Lower lobe of right lung (tissue), 2 donors: ENCODE measurements at regions not wholly inside any gene's neighbourhood (a gene's known extent, or its start where the extent isn't known, plus 50 kb on each side); places are given as distances from the start of the nearest gene placed in this dataset.
A peak's percentile ranks its signal among the peaks of the same experiment; 100 is the strongest.

ENCODE experiments used
- ATAC-seq, 2 donors: fragments of 200-7000 bp; cut with Tn5 transposase; one replicate each; pipeline ENCODE4 v1.9.1; 2020 to 2022; ENCODE audit warnings: mild to moderate bottlenecking in 2 of 2, moderate library complexity in 2 of 2
- DNase-seq: peaks from one replicate; pipeline ENCODE4 v3.0.0-alpha.2; 2020
- H3K27ac ChIP-seq: fragments of 200-600 bp; one replicate; pipeline ENCODE4 v1.8.0; 2022
- H3K27me3 ChIP-seq: fragments of 200-600 bp; one replicate; pipeline ENCODE4 v1.8.0; 2022; ENCODE audit warnings: low read depth
- H3K36me3 ChIP-seq: fragments of 200-600 bp; one replicate; pipeline ENCODE4 v1.8.0; 2022; ENCODE audit warnings: mild to moderate bottlenecking
- H3K4me1 ChIP-seq: fragments of 200-600 bp; one replicate; pipeline ENCODE4 v1.8.0; 2022
- H3K4me3 ChIP-seq: fragments of 200-600 bp; one replicate; pipeline ENCODE4 v1.8.0; 2022; ENCODE audit warnings: mild to moderate bottlenecking
- H3K9me3 ChIP-seq: fragments of 200-600 bp; one replicate; pipeline ENCODE4 v1.8.0; 2022
- intact Hi-C: fragments of 100-400 bp; cut with DNase I; formaldehyde crosslinking; loops from one replicate; pipeline ENCODE4 v1.11.0; 2022
- TF ChIP-seq, protein P1 (sequence below): fragments of 200-600 bp; IDR thresholded peaks from one replicate; pipeline ENCODE4 v1.8.0; 2022; ENCODE audit warnings: antibody characterized with exemption, mild to moderate bottlenecking
- donor health status: DM: no; HTN: yes; CAD: no; lungs with severe emphysema.

DNA sequence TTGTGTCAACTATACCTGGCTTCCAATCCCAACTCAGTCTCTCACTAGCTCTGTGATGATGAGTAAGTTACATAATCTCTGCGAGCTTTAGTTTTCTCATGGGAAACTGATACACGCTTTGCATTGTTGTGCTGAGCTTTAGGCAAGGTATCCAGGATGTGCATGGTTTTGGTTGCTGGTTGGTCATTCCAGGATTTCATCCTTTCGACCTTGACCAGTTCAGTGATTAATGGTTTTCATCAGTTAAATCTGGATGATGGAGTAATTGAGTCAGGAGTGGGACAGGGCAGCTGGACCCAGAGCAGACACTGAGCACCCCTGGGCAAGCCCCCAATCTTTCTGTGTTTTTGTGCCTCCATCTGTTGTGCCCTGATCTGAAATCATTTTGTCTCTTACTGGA lies 417.3 kb upstream of the CADM1 start:
- intact Hi-C loops = no loop called here
- Histone ChIP-seq H3K4me3 (no peak overlapping the region), H3K27ac (no peak overlapping the region), H3K36me3 (no peaks in the 10 kb centered on the region), H3K27me3 (no peaks in the 10 kb centered on the region), H3K9me3 (no peaks in the 10 kb centered on the region), H3K4me1 (no peaks in the 10 kb centered on the region)
- DNase-seq (no peak), ATAC-seq (no peak)
- TF ChIP-seq, protein P1, sequence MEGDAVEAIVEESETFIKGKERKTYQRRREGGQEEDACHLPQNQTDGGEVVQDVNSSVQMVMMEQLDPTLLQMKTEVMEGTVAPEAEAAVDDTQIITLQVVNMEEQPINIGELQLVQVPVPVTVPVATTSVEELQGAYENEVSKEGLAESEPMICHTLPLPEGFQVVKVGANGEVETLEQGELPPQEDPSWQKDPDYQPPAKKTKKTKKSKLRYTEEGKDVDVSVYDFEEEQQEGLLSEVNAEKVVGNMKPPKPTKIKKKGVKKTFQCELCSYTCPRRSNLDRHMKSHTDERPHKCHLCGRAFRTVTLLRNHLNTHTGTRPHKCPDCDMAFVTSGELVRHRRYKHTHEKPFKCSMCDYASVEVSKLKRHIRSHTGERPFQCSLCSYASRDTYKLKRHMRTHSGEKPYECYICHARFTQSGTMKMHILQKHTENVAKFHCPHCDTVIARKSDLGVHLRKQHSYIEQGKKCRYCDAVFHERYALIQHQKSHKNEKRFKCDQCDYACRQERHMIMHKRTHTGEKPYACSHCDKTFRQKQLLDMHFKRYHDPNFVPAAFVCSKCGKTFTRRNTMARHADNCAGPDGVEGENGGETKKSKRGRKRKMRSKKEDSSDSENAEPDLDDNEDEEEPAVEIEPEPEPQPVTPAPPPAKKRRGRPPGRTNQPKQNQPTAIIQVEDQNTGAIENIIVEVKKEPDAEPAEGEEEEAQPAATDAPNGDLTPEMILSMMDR = no peak

GRCh38 chr11:115920841-115921480 lies 416.7 kb upstream of the CADM1 start:
- H3K9me3 ChIP-seq = no peaks in the 10 kb centered on the region
- TF ChIP-seq, protein P1 = no peak
- intact Hi-C loops = no loop called here
- DNase-seq (no peak), ATAC-seq (no peak)
- H3K27me3 ChIP-seq = no peaks in the 10 kb centered on the region
- no peaks in the 10 kb centered on the region for H3K36me3 ChIP-seq
- no peaks in the 10 kb centered on the region for H3K4me1 ChIP-seq
- no peak overlapping the region for H3K27ac ChIP-seq
- no peak overlapping the region for H3K4me3 ChIP-seq

GRCh38 chr11:115920092-115920461 lies 415.9 kb upstream of the CADM1 start:
- TF ChIP-seq, protein P1 = no peak
- H3K36me3 ChIP-seq = no peaks in the 10 kb centered on the region
- no peaks in the 10 kb centered on the region for H3K4me1 ChIP-seq
- no peaks in the 10 kb centered on the region for H3K9me3 ChIP-seq
- no peak for DNase-seq
- H3K4me3 ChIP-seq = no peak overlapping the region
- H3K27me3 ChIP-seq = no peaks in the 10 kb centered on the region
- intact Hi-C loops = no loop called here
- H3K27ac ChIP-seq = no peak overlapping the region
- ATAC-seq = peak in 1 of 2 donors; percentile 39

DNA sequence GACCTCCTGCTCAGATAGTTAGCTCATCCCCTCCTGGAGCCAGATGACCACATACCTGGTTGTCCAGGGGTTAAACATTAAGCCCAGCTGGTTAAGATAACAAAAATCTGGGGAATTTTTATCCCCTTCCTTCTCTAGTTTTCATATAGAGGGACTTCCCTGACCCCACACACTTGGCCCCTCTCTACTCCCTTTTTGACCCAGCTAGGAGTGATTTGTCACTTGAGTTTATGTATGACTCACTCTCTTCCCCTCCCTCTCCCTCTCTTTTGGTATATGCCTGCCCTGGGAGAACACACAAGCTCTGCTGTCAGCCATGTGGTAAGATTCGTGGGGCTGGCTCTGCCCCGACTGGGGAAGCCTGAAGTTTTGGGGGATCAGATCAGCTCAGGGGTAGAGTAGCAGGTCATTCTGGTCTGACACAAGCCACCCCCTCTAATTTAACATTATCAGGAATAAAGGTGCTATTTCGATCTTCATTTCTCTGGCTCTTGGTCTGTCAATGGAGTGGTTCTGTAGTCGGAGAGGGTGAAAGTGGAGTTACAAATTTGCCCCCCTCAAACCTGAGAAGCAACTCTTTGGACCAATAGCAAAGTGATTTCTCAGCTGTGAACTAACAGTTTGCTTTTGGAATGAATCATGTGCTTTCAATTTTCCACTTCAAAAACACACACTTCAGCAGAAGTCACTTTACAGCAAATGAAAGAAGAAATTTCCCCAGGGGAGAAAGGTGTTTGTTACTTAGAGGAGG lies 415.3 kb upstream of the CADM1 start:
- ATAC-seq = peak; percentile 74 to 82
- intact Hi-C loops = no loop called here
- Histone ChIP-seq H3K36me3 (no peaks in the 10 kb centered on the region), H3K27me3 (no peaks in the 10 kb centered on the region), H3K27ac (no peak overlapping the region), H3K4me3 (no peak overlapping the region), H3K4me1 (no peaks in the 10 kb centered on the region), H3K9me3 (no peaks in the 10 kb centered on the region)
- TF ChIP-seq, protein P1 = no peak
- DNase-seq = no peak

DNA sequence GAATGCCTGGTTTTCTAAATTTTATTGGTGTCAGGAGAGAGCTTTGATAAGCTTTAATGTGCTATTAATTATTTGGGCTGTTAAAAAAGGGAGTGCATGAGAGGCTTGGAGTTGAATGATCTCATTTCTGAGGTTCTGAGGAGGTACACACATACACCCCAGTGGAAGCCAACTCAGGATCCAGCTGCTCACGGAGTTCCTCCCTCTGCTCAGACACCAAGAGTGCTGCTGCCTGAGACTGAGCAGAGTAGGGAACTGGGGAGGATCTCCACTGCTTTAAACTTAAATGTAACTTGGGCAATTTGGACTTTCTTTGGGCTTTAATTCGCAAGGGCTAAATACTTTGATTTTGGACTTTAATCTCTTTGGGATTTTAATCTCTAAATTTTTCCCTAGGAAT lies 414.4 kb upstream of the CADM1 start:
- H3K27ac ChIP-seq = no peak overlapping the region
- no peaks in the 10 kb centered on the region for H3K9me3 ChIP-seq
- intact Hi-C loops = no loop called here
- H3K4me3 ChIP-seq = no peak overlapping the region
- H3K4me1 ChIP-seq = no peaks in the 10 kb centered on the region
- DNase-seq (no peak), ATAC-seq (no peak)
- no peaks in the 10 kb centered on the region for H3K27me3 ChIP-seq
- TF ChIP-seq, protein P1 = no peak
- H3K36me3 ChIP-seq = no peaks in the 10 kb centered on the region
